ENCODE measurements at regions not wholly inside any gene's neighbourhood (a gene's known extent, or its start where the extent isn't known, plus 50 kb on each side); places are given as distances from the start of the nearest gene placed in this dataset.

DNA sequence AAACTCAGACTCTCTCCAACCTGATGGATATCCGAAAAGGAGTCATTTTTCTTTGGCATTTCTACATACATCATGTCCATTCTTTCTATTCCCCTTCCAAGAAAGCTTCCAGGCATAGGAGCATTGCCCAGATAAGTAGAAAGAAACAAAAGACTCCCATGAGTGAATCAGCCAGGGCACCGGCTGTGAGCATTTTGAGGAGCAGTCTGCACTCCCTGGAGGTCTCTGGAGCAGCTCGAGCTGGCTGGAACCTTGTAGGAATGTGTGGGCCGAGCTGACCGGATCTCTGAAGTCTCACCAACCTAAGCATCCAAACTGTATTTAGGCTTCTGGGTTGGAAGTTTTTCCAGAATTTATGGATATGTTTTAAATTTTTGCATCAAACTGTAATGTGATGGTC is 161.4 kb upstream of the TRPC7 start:
- no peak for DNase-seq

DNA sequence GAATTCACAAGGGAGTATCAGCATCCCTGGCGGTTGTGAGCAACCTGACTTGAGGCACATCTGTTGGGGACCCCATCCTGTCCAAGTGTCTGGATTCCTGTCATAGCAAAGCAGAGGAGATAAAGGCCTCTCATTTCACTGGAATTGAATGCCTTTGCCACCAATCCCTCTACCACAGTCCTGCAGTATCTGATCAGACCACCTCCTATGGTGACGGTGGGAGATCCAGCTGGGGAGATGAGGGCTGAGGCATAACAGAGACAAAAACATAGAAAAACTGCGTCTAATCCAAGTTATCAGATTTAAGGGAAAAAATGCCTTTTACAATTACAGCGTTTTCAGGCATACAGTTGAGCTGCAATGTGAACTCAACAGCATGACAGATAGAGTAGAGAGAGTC is 160.7 kb upstream of the TRPC7 start:
- no peak for DNase-seq

DNA sequence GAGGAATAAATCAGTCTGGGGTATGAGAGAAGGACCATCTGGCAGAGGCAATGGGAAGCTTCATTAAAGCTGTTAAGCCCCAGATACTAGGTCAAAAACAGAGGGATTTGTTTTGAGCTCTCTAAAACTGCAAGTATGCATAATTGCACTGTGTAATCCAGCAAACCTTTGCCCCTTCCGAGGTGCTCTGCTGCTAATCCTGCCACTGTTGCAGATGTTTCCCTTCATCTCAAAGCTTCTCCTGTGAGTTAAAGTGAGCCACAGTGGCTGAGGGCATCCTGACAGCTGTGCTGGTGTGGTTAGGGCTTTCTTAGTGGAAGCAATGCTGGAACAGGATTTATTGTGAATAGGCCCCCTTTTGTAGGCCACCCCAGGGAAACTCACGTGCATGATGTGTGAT is 160.3 kb upstream of the TRPC7 start:
- no peak for DNase-seq

DNA sequence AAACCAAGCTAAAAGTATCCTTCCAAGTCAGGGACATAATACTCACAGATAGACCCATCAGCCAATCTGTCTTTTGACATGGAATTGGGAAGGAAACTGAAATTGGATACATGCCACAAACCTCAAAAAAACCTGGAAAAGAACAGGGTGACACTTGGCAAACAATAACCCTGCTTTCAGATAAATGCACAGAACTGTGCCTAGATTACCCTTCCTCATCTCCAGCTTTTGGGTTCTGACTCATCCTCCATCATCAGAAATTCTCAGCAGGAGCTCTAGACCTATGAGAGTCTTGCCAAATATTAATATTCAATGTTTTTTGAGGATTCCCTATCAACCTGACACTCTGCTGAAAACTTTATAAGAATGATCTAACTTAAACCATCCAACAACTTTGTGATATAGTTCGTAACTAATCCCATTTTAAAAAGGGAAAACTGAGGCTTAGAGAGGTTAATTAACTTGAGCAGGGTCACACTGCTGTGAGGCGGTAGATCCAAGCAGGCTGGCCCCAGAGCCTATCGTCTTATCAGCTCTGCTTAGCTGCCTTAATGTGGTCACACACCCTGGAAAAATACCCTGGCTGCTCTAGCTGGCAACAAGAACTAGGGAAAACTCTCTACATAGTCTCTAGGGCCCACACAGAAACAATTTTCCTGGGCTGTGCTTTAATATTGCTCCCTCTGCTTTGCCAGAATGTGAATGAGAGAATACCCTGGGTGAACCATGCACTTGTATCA is 157.0 kb upstream of the TRPC7 start:
- DNase-seq: no peak

DNA sequence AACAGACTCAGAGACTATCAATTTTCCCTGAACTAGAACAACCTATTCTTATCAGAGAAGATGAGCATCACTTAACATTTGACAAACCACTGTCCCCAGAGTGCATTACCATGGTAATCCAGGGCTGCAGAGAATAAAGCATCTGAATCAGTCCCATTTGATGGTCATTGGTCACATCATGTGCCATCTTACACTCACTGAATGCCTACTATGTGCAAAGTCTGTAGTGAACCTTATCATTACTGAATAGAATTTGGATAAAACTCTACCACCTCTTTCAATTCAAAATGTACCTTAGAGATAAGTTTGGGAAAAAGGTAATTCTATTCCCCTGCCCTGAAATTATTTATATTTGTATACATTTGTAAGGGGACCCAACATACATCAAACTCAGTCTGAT is 156.4 kb upstream of the TRPC7 start:
- DNase-seq: no peak

DNA sequence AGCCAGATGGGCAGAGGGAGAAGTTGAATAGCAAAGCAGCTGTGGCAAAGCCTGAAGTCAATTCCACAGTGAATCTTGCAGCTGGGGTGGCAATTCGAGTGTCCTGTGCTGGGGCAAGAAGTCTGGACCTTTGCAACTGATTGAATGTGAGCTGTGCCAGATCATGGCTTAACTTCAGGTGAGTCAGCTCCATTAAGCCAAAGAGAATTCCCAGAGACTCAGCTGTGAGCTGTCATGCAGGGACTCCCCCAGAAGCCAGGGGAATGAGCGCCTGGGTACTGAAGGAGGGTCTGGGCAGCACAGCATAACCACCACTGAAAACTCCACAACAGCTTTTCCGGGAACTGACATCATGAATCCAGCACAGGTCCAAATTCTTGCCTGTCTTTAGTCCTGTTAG is 153.5 kb upstream of the TRPC7 start:
- DNase-seq: no peak

DNA sequence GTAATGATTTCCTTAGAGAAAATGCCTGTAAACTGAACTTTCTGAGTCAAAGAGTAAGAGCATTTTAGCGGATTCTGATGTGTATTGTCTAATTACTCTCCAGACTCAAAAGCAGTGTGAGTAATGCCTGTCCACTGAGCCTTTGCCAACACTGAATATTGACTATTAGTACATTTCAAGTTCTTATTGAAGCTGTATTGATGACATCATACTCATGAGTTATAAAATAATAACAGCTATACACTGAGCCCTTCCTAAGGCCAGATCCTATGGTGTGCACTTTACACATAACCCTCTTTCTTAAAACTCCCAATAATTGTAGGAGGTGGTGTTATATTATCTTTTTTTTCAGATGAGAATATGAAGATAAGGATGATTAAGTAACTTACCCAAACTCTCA is 152.8 kb upstream of the TRPC7 start:
- no peak for DNase-seq

DNA sequence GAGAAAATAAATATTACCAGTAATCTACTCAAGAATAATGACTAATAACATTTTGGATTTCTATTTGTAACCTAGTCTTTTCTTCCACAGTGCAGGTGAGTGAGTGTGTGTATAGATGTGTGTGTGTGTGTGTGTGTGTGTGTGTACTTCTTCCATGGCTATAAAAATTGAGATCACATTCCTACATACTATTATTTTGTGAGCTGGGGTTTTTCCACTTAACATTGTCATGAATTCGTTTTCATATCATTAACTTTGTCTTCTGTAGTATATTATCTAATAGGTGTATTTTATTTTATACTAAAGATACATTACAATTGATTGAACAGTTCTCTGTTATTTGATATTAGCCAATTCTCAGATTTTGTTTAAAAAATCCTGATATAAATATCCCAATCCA is 152.4 kb upstream of the TRPC7 start:
- no peak for DNase-seq

DNA sequence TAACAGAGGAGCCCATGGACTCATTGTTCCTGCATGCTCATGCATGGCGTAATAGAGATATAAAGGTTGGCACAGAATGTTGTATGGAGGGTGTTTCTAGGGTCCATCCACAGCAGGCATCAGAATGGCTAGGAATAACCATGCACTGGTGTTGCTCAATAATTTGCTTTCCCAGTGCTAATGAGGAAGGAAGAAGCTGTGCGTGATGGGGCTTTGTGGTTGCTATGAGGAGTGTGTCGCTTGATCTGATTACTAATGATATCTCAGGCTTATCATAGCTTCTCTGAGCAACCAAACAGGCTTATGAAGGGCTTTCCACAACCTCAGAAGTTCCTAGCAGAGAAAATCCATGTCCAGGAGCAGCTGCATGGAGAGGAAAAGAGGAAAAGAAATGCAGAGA is 151.3 kb upstream of the TRPC7 start:
- no peak for DNase-seq

DNA sequence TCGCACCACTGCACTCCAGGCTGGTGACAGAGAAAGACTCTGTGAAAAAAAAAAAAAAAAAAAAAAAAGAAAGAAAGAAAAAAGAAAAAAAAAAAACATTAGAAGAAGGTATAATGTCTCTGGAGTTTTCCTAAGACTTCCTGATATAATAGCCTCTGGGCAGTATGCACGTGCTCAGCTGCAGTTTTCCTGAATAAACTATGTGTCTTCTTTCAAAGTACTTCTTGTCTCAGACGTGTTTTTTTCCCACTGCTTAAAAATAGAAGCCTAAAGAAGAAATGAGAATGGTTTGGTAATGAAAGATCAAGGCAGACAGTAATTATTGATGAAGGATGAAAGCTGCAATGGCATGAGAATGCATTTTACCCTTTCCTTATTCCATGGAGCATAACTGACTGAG is 148.1 kb upstream of the TRPC7 start:
- DNase-seq: no peak

DNA sequence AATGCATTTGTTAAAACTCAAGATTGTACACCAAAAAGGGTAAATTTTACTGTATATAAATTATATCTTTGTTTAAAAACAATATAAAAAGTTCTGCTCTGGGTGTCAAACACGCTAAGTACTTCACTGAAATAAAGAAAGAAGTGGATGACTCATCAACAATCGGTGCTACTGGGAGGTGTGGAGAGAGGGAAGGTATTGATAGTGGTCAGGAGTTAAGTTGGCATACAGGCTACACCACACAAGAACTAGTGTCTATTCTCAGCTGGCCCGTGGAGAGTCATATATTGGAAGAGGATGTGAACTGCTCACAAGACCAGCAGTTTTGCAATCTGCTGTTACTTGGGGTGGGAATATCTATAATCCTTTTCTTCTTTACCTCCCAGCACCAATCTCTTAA is 145.7 kb upstream of the TRPC7 start:
- DNase-seq: no peak

DNA sequence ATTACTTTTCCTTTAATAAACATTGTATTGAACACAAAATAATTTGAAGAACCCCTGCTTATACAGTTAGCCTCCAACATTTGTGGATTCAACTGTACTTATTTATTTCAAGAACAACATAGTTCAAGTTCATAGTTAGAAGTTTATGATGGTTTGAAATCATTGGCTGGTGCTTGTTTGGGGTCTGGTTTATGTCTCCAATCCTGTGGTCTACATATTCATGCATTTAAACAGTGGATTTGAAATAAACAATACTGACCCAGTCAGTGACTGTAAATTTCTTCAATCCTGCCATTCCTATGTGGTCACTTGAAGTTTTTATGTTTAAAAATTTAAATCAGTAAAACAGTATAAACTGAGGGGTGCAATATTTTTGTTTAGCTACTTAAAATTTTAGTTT is 145.1 kb upstream of the TRPC7 start:
- DNase-seq: no peak

DNA sequence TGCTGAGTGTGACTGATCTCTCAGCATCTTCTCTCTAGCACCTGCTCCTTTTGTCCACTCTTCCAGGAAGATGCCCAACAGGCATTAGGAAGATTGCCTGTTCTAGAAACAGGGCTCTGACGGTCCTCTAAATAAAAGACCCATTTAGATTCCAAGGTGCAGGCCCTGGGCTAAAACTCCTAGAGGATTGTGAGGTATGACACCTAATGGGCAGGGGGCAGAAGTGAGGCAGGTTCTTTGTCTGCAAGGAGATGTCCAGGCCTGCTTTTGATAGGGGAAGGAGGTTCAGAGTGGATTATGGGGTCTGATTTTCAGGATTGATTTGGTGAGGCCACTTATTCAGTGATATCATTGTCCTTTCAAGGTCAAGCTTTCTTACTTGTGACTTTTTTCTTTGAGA is 140.8 kb upstream of the TRPC7 start:
- DNase-seq: no peak

DNA sequence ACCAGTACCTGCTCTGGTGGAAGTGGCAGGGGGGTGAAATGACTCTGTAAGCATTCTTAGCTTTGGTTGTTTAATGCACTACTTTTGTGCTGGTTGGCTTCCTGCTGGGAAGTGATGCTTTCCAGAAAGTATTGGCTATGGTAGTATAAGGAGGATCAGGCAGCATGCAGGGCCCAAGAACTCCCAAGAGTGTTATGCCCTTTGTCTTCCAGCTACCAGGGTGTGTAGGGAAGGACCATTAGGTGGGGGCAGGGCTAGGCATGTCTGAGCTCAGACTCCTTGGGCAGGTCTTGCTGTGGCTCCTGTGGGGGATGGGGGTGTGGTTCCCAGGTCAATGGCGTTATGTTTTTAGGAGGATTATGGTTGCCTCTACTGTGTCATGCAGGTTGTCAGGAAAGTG is 135.8 kb upstream of the TRPC7 start:
- no peak for DNase-seq

DNA sequence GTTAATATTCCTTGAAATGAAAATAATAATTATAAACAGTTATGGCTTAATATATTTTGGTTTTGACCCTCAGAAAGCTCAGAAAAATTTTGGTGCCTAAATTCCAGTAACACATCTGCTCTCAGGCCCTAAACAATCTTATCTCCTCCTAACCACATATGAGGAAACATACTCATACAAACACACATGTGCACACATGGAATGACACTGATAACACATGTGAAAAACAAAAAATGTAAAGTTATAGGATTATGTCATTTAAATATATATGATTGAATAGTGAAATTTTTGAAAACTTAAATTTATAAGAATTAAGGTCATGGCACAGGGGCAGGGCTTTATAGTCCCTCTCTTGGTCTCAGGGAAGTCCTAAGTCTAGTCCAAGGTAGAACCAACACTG is 127.2 kb upstream of the TRPC7 start:
- no peak for DNase-seq

DNA sequence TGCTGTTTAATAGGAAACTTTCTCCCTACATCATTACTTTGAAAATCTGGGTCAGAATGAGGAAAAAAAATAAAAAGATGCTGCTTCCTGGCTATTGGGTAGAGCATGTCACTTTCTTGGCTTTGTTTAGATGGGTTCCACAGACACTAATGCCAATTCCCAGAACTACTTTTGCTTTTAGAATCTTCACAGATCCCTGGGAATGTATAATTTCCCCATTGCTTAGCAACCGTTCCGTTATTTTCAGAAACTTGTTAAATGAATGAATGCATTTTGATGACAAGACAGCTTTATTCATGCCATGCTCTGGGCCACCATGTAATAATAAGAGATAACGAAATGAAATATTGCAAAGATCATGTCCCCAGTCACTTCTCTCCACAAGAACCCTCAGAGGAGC is 126.5 kb upstream of the TRPC7 start:
- DNase-seq: no peak

DNA sequence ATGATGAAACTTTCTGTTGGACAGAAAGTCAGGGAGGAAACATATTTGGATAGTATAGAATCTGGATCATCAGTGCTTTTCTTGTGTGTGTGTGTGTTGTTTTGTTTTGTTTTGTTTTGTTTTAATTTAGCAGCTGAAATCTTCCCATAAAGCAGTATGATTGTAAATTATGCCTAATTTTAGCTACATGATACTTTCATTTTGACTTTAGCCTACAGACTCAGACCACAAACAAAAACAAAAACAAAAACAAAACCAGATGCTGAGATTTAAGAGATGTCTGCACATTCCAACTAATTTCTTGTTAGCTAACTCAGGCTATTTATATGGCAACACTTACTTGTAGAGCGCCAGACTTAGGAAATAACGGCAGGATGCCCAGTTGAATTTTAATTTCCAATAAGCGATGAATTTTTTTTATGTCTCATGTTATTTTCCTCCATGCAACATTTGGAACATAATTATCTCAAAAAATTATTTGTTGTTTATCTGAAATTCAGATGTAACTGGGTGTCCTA is 119.5 kb upstream of the TRPC7 start:
- DNase-seq: no peak

DNA sequence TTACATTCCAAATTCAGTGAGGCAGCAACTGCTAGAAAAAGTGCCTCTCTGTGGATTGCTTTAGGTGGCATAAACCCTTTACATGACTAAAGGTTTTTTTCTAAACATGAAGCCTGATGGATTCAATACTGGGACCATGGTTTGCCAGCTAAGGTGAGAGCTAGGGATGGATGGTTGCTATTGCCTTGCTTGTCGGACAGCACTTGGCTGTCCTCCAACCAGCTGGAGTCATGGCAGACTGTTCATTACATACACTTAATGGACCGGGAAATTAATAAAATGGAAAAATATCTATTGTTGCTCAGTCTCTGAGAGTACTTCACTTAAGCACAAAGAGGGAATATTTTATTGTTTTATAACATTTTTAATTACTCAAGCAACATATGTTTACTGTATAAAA is 116.9 kb upstream of the TRPC7 start:
- DNase-seq: no peak

DNA sequence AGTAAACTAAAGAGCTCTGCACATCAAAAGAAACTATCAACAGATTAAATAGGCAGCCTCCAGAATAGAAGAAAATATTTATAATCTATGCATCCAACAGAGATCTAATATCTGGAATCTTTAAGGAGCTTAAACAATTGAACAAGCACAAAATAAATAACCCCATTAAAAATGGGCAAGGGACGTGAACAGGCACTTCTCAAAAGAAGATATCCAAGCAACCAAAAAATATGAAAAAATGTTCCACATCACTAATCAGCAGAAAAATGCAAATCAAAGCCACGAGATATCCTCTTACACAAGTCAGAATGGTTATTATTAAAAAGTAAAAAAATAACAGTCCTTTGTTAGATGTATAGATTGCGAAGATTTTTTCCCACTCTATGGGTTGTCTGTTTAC is 109.1 kb upstream of the TRPC7 start:
- DNase-seq: no peak

DNA sequence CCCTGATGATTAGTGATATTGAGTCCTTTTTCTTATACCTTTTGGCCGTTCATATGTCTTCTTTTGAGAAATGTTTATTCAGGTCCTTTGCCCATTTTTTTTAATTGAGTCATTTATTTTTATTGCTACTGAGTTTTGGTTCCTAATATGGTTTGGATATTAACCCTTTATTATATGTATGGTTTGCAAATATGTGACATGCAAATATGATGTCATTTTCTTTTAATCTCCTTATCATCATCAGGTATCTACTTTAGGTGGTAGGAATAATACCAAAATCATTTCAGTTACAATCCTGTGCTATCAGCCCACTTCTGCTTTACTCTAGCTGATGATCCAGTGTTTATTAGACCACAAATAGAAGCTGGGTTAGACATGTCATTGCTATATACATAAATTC is 102.3 kb upstream of the TRPC7 start:
- DNase-seq: no peak

DNA sequence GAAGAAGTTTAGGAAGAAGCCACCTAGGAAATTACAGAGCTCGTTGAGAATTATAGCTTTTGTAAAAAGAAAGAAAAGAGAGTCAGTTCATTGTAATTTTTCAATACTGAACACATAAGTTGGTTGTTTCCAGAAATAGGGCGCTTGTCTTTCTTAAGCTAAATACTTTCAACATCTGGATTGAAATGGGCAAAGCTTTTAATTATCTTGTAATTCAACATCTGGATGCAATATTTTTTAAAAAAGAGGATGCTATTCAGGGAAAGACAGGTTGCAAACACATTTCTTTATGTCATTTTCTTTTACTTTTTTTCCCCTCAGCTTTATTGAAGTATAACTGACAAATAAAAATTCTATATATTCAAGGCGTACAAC is 100.7 kb upstream of the TRPC7 start:
- DNase-seq: no peak

DNA sequence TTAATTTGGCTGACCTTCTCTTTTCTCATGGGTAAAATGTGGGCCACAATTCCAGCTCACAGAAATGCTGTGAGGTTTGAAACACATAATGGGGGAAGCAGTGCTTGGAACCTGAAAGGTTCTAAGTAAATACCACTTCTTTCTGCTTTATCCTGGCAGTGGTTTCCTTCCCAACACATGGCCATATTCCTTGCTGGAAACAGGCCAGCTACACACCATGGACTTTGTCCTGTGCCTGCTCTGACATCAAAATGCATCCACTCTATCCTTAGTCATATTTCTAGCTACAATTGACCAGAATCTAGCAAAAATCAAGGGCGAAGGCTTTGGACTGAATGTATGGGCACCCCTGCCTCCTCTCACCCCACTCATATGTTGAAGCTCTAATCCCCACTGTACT is 93.1 kb upstream of the TRPC7 start:
- no peak for DNase-seq

DNA sequence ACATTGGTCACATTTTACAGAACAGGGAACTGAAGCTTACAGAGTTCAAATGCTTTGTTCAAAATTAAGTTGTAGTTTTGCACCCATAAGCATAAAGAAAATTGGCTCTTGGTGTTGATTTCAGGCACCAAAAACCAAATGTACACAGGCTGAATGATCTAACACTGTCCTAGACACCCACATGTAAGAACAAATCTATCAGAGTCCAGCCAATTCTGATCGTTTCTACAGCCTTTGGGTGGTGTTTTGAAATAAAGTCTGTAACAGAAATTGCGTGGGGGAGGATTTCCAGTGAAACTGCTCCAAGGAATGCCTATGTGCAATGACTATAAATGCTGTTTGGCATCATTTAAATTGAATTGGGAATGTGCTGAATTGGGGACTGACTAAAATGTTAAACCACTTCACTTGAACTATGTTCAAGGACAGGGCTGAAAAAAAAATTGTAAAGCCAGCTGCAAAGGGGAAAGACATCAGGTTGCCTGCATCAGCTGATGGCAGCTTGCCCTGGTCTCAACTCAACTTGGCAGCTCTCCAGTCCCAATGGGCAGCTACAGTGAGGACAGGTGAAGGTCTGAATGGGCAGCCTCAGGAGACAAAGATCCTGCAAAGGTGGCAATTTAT is 92.2 kb upstream of the TRPC7 start:
- DNase-seq: no peak

DNA sequence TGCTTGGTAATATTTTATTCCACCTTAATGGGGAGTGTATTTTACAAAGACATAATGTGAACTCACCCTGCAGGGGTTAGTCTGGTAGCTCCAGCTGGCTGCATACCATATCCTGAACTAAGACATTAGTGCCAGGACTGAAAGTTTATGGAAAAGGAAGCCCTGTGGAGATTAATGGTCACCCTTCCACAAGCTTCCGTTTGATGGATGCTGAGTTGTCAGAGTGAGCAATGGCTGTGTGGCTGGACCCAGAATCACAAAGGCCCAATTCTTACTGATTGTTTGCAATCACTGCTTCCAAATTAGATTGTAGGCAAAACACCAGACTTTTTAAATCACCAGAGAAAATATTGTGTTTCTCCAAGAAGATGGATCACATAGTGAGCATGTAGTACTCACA is 90.1 kb upstream of the TRPC7 start:
- no peak for DNase-seq
